Keratinocyte (primary cell): ENCODE measurements at regions not wholly inside any gene's neighbourhood (a gene's known extent, or its start where the extent isn't known, plus 50 kb on each side); places are given as distances from the start of the nearest gene placed in this dataset.

Experiments used
- DNase-seq: peaks from one replicate; pipeline ENCODE4 v3.0.0-alpha.2; 2011; ENCODE audit warnings: low read depth, missing footprints, low spot score
- FAIRE-seq: peaks from 2 replicates; lab custom pipeline; 2011; peaks lifted over from hg19 to GRCh38; lab: Jason Lieb, UNC
- H2AFZ ChIP-seq: 2 replicates; pipeline ENCODE4 v1.6.0; 2012; ENCODE audit warnings: low read length, control low read depth, inconsistent platforms; ENCODE audit not compliant: control insufficient read depth
- H3K27ac ChIP-seq: 2 replicates; pipeline ENCODE4 v1.5.1; 2011; ENCODE audit warnings: low read length; ENCODE audit not compliant: control insufficient read depth, insufficient read depth
- H3K27me3 ChIP-seq: 3 replicates; pipeline ENCODE4 v1.6.0; 2011; ENCODE audit warnings: low read length; ENCODE audit not compliant: control insufficient read depth, insufficient read depth; ENCODE audit errors: extremely low read depth
- H3K36me3 ChIP-seq, 2 experiments: 2 replicates in 1 of 2; 3 replicates in 1 of 2; pipeline ENCODE4 v1.5.1; 2011; ENCODE audit warnings: low read length in 2 of 2, mild to moderate bottlenecking in 1 of 2; ENCODE audit not compliant: control insufficient read depth in 2 of 2, insufficient read depth in 2 of 2; ENCODE audit errors: extremely low read depth in 1 of 2
- H3K4me1 ChIP-seq: 3 replicates; pipeline ENCODE4 v1.5.1; 2011; ENCODE audit warnings: low read length; ENCODE audit not compliant: control insufficient read depth, insufficient read depth; ENCODE audit errors: extremely low read depth
- H3K4me2 ChIP-seq: 3 replicates; pipeline ENCODE4 v1.6.0; 2011; ENCODE audit warnings: low read depth, low read length; ENCODE audit not compliant: control insufficient read depth, insufficient read depth; ENCODE audit errors: extremely low read depth
- H3K4me3 ChIP-seq, 3 experiments: fragments of 200-600 bp in 1 of 3; sonication (generic) in 1 of 3; 2 replicates in 2 of 3; 3 replicates in 1 of 3; pipeline ENCODE4 v1.5.1; 2011 to 2016; ENCODE audit warnings: low read length in 3 of 3, mild to moderate bottlenecking in 3 of 3, control low read depth in 2 of 3, inconsistent platforms in 1 of 3, low read depth in 1 of 3, mixed read lengths in 1 of 3, mixed run types in 1 of 3, moderate library complexity in 1 of 3; ENCODE audit not compliant: control insufficient read depth in 2 of 3, insufficient read depth in 2 of 3; ENCODE audit errors: extremely low read depth in 1 of 3
- H3K79me2 ChIP-seq: 2 replicates; pipeline ENCODE4 v1.6.0; 2012; ENCODE audit warnings: low read length; ENCODE audit not compliant: control insufficient read depth, insufficient read depth
- H3K9ac ChIP-seq: 3 replicates; pipeline ENCODE4 v1.6.0; 2011; ENCODE audit warnings: low read length; ENCODE audit not compliant: control insufficient read depth, insufficient read depth; ENCODE audit errors: extremely low read depth
- H3K9me1 ChIP-seq: 3 replicates; pipeline ENCODE4 v1.6.0; 2011; ENCODE audit warnings: low read length; ENCODE audit not compliant: control insufficient read depth, insufficient read depth; ENCODE audit errors: extremely low read depth
- H3K9me3 ChIP-seq: 2 replicates; pipeline ENCODE4 v1.5.1; 2012; ENCODE audit warnings: low read depth, low read length; ENCODE audit not compliant: control insufficient read depth
- H4K20me1 ChIP-seq: 3 replicates; pipeline ENCODE4 v1.6.0; 2011; ENCODE audit warnings: low read length; ENCODE audit not compliant: control insufficient read depth, insufficient read depth; ENCODE audit errors: extremely low read depth
- CTCF ChIP-seq, 3 experiments: IDR thresholded peaks in 1 of 3; conservative IDR thresholded peaks in 1 of 3; optimal IDR thresholded peaks in 1 of 3; 2 replicates in 2 of 3; 3 replicates in 1 of 3; pipeline versions ENCODE3 to v1.5.1; 2011; ENCODE audit warnings: low read length in 3 of 3, mild to moderate bottlenecking in 3 of 3, moderate library complexity in 2 of 3, control low read depth in 1 of 3, inconsistent platforms in 1 of 3; ENCODE audit not compliant: insufficient read depth in 2 of 3; ENCODE audit errors: extremely low read depth in 1 of 3
- EZH2 ChIP-seq: IDR thresholded peaks from one replicate; pipeline ENCODE4 v1.6.1; 2012; ENCODE audit warnings: inconsistent platforms, mild to moderate bottlenecking, low read length, moderate library complexity
- dilution Hi-C: fragments of 300-500 bp; cut with MboI; formaldehyde crosslinking; loops from one replicate; pipeline ENCODE4 v1.7.0; 2020; ENCODE audit warnings: low sequenced_read_pairs; ENCODE audit not compliant: extremely low pct_ligation_motif_present

- no peaks in the 10 kb centered on the region for H3K27me3 ChIP-seq
- dilution Hi-C loops, result no loop called here
- H3K79me2 ChIP-seq, result no peaks in the 10 kb centered on the region
- H2AFZ ChIP-seq, result no peak overlapping the region
- peaks cover 38% of the 10 kb centered on the region for H3K4me1 ChIP-seq
- DNase-seq (no peak), FAIRE-seq (no peak)
- no peak overlapping the region for H3K27ac ChIP-seq
- H3K9me3 ChIP-seq, result no peaks in the 10 kb centered on the region
- no peaks in the 10 kb centered on the region for H3K36me3 ChIP-seq
- no peak for TF ChIP-seq CTCF (optimal IDR thresholded peaks at IDR 0.05 in 1 of 3, IDR thresholded peaks at IDR 0.05 in 1 of 3, conservative IDR thresholded peaks at IDR 0.05 in 1 of 3; ENCODE audit: extremely low read depth in 1 of 3, insufficient read depth in 2 of 3, low read length in 3 of 3)
- TF ChIP-seq EZH2, result no peak
- H3K9me1 ChIP-seq, result no peaks in the 10 kb centered on the region
- H3K4me2 ChIP-seq, result no peak overlapping the region
- no peak overlapping the region for H3K4me3 ChIP-seq
- H3K9ac ChIP-seq, result no peak overlapping the region
- H4K20me1 ChIP-seq, result no peaks in the 10 kb centered on the region
Observed at GRCh38 chr3:197398286-197398878, 100.0 kb upstream of the DLG1 start.

GRCh38 chr3:197397838-197398237 is 99.4 kb upstream of the DLG1 start:
- Histone ChIP-seq H3K9me3 (no peaks in the 10 kb centered on the region), H3K27me3 (no peaks in the 10 kb centered on the region), H3K4me3 (no peak overlapping the region), H4K20me1 (no peaks in the 10 kb centered on the region), H3K36me3 (no peaks in the 10 kb centered on the region), H3K4me1 (peaks cover 44% of the 10 kb centered on the region), H2AFZ (peak overlapping the region; percentile 50), H3K9ac (peak overlapping the region; percentile 28), H3K27ac (peak overlapping the region; percentile 29), H3K9me1 (no peaks in the 10 kb centered on the region), H3K79me2 (no peaks in the 10 kb centered on the region), H3K4me2 (peak overlapping the region; percentile 31)
- no peak for DNase-seq
- dilution Hi-C loops, result no loop called here
- FAIRE-seq, result peak; percentile 17
- TF ChIP-seq EZH2, result no peak
- TF ChIP-seq CTCF (optimal IDR thresholded peaks at IDR 0.05 in 1 of 3, IDR thresholded peaks at IDR 0.05 in 1 of 3, conservative IDR thresholded peaks at IDR 0.05 in 1 of 3; ENCODE audit: extremely low read depth in 1 of 3, insufficient read depth in 2 of 3, low read length in 3 of 3), result peak; percentile 12 to 28 (median 28)
